Stimulated activated CD8-positive, alpha-beta memory T cell treated with anti-CD3 and anti-CD28 coated beads, Interleukin-15, amount 100 ng/mL, for 1 hour (primary cell): ENCODE measurements at regions not wholly inside any gene's neighbourhood (a gene's known extent, or its start where the extent isn't known, plus 50 kb on each side); places are given as distances from the start of the nearest gene placed in this dataset.
"Not testable (repeated sequence)": the region's sequence is repeated elsewhere in the genome, so short reads cannot be mapped to it uniquely, and the experiment has no call there.

Experiments
- DNase-seq: peaks from one replicate; pipeline ENCODE4 v3.0.0-alpha.2; 2020; ENCODE audit warnings: low read depth

GRCh38 chr7:131935180-131935579, 378.8 kb upstream of the PODXL start:
- DNase-seq: no peak

GRCh38 chr7:131934452-131934851, 378.0 kb upstream of the PODXL start:
- no peak for DNase-seq

GRCh38 chr7:131933751-131934289, 377.4 kb upstream of the PODXL start:
- DNase-seq: no peak

GRCh38 chr7:131933219-131933618, 376.8 kb upstream of the PODXL start:
- not testable (repeated sequence) for DNase-seq

- no peak for DNase-seq
These were observed 375.8 kb upstream of the PODXL start for GRCh38 chr7:131932271-131932670.

- no peak for DNase-seq
These were observed 374.9 kb upstream of the PODXL start for GRCh38 chr7:131931370-131931769.

GRCh38 chr7:131929632-131930031, 373.2 kb upstream of the PODXL start:
- no peak for DNase-seq

- no peak for DNase-seq
These were observed 371.5 kb upstream of the PODXL start for GRCh38 chr7:131927770-131928423.

GRCh38 chr7:131925636-131926035, 369.2 kb upstream of the PODXL start:
- no peak for DNase-seq

GRCh38 chr7:131924857-131925256, 368.4 kb upstream of the PODXL start:
- DNase-seq: no peak

GRCh38 chr7:131922948-131923347, 366.5 kb upstream of the PODXL start:
- not testable (repeated sequence) for DNase-seq

- DNase-seq: no peak
These were observed 364.6 kb upstream of the PODXL start for GRCh38 chr7:131921016-131921415.

GRCh38 chr7:131919920-131920709, 363.7 kb upstream of the PODXL start:
- DNase-seq: no peak

- no peak for DNase-seq
These were observed 354.7 kb upstream of the PODXL start for GRCh38 chr7:131911112-131911511.

- DNase-seq: no peak
These were observed 352.8 kb upstream of the PODXL start for GRCh38 chr7:131909151-131909768.

- DNase-seq: no peak
These were observed 352.3 kb upstream of the PODXL start for GRCh38 chr7:131908714-131909113.

- no peak for DNase-seq
These were observed 349.1 kb upstream of the PODXL start for GRCh38 chr7:131905471-131905973.

GRCh38 chr7:131904760-131905327, 348.4 kb upstream of the PODXL start:
- DNase-seq: no peak

GRCh38 chr7:131903315-131903714, 346.9 kb upstream of the PODXL start:
- no peak for DNase-seq

GRCh38 chr7:131900785-131901287, 344.4 kb upstream of the PODXL start:
- DNase-seq: no peak

GRCh38 chr7:131899271-131900030, 343.0 kb upstream of the PODXL start:
- DNase-seq: no peak
